Neural crest cell (in vitro differentiated cells): ENCODE measurements at regions not wholly inside any gene's neighbourhood (a gene's known extent, or its start where the extent isn't known, plus 50 kb on each side); places are given as distances from the start of the nearest gene placed in this dataset.

Experiments used
- DNase-seq: peaks from one replicate; pipeline ENCODE4 v3.0.0; 2021; ENCODE audit warnings: low read depth, mixed read lengths, low spot score
- H3K27ac Mint-ChIP-seq: one replicate; pipeline ENCODE4 v1.8.0; 2021; ENCODE audit warnings: mild to moderate bottlenecking, mixed read lengths; ENCODE audit not compliant: unreplicated experiment
- H3K27me3 Mint-ChIP-seq: 2 replicates; pipeline ENCODE4 v1.8.0; 2021; ENCODE audit warnings: low read depth, mild to moderate bottlenecking, mixed read lengths
- H3K36me3 Mint-ChIP-seq: 2 replicates; pipeline ENCODE4 v1.8.0; 2021; ENCODE audit warnings: low read depth, mild to moderate bottlenecking, mixed read lengths
- H3K4me1 Mint-ChIP-seq: 2 replicates; pipeline ENCODE4 v1.8.0; 2021; ENCODE audit warnings: mixed read lengths
- H3K4me3 Mint-ChIP-seq: one replicate; pipeline ENCODE4 v1.8.0; 2021; ENCODE audit warnings: mild to moderate bottlenecking, mixed read lengths
- H3K9me3 Mint-ChIP-seq: 2 replicates; pipeline ENCODE4 v1.8.0; 2021; ENCODE audit warnings: mixed read lengths
- CTCF ChIP-seq: fragments of 200-600 bp; sonication (generic); conservative IDR thresholded peaks from 2 replicates; pipeline ENCODE4 v1.5.0; 2021; ENCODE audit warnings: antibody characterized with exemption, mild to moderate bottlenecking

GRCh38 chr2:186399082-186399644 lies 86.9 kb upstream of the ZC3H15 start:
- Mint-ChIP-seq H3K27me3 (no peaks in the 10 kb centered on the region), H3K27ac (no peak overlapping the region), H3K9me3 (peaks cover 13% of the 10 kb centered on the region), H3K36me3 (peaks cover 10% of the 10 kb centered on the region), H3K4me1 (no peaks in the 10 kb centered on the region), H3K4me3 (no peak overlapping the region)
- TF ChIP-seq CTCF = no peak
- no peak for DNase-seq

- H3K9me3 Mint-ChIP-seq = peaks cover 15% of the 10 kb centered on the region
These were observed 80.2 kb upstream of the ZC3H15 start for GRCh38 chr2:186405842-186406241.

GRCh38 chr2:186407611-186408010 lies 78.4 kb upstream of the ZC3H15 start:
- Mint-ChIP-seq H3K4me1 (no peaks in the 10 kb centered on the region), H3K27ac (no peak overlapping the region), H3K36me3 (peaks cover 20% of the 10 kb centered on the region), H3K9me3 (peaks cover 18% of the 10 kb centered on the region), H3K4me3 (no peak overlapping the region), H3K27me3 (no peaks in the 10 kb centered on the region)
- TF ChIP-seq CTCF = no peak
- no peak for DNase-seq

More at GRCh38 chr2:186405842-186406241, 80.2 kb upstream of the ZC3H15 start:
- H3K4me3 Mint-ChIP-seq = no peak overlapping the region
- no peaks in the 10 kb centered on the region for H3K4me1 Mint-ChIP-seq
- H3K27ac Mint-ChIP-seq = no peak overlapping the region
- DNase-seq = no peak
- H3K36me3 Mint-ChIP-seq = peaks cover 15% of the 10 kb centered on the region
- H3K27me3 Mint-ChIP-seq = no peaks in the 10 kb centered on the region
- no peak for TF ChIP-seq CTCF

GRCh38 chr2:186410802-186411201 lies 75.3 kb upstream of the ZC3H15 start:
- no peak for TF ChIP-seq CTCF
- Mint-ChIP-seq H3K4me1 (no peaks in the 10 kb centered on the region), H3K36me3 (peaks cover 26% of the 10 kb centered on the region), H3K9me3 (peaks cover 23% of the 10 kb centered on the region), H3K27ac (no peak overlapping the region), H3K4me3 (no peak overlapping the region), H3K27me3 (no peaks in the 10 kb centered on the region)
- DNase-seq = no peak

- H3K36me3 Mint-ChIP-seq = no peaks in the 10 kb centered on the region
- no peak overlapping the region for H3K4me3 Mint-ChIP-seq
- no peaks in the 10 kb centered on the region for H3K9me3 Mint-ChIP-seq
- no peak overlapping the region for H3K27ac Mint-ChIP-seq
- TF ChIP-seq CTCF = no peak
- no peak for DNase-seq
- no peaks in the 10 kb centered on the region for H3K27me3 Mint-ChIP-seq
- H3K4me1 Mint-ChIP-seq = no peaks in the 10 kb centered on the region
These were observed 63.8 kb upstream of the ZC3H15 start for GRCh38 chr2:186422226-186422625.
